ENCODE measurements at regions not wholly inside any gene's neighbourhood (a gene's known extent, or its start where the extent isn't known, plus 50 kb on each side); places are given as distances from the start of the nearest gene placed in this dataset.

DNA sequence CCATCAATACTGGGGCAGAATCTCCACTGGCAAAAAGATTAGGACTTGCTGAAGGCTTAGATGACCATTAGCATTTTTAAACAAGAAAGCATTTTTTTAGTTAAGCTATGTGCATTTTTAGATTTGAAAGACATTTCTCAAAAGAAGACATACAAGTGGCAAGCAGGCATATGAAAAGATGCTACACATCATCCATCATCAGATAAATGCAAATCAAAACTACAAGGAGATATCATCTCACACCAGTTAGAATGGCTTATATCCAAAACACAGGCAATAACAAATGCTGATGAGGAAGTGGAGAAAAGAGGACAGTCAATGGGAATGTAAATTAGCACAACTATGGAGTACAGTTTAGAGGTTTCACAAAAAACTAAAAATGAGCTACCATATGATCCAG, 195.6 kb upstream of the TNC start:
- ChIA-PET POLR2A (no interaction called here), CTCF (no interaction called here)
- intact Hi-C loops (cut with micrococcal nuclease; ENCODE audit: unreplicated experiment), result no loop called here
- Histone ChIP-seq H3K4me1 (ENCODE audit: control insufficient read depth, insufficient read depth, low read length) (no peaks in the 10 kb centered on the region), H3K4me3 (ENCODE audit: low read depth in 2 of 2, low read length in 2 of 2) (no peak overlapping the region), H3K27me3 (ENCODE audit: control insufficient read depth, insufficient read depth, low read length) (no peaks in the 10 kb centered on the region), H3K36me3 (ENCODE audit: control insufficient read depth, insufficient read depth, low read length) (no peaks in the 10 kb centered on the region), H3K27ac (ENCODE audit: low read length) (no peak overlapping the region), H3K9me3 (ENCODE audit: control insufficient read depth, insufficient read depth, low read depth, low read length) (no peaks in the 10 kb centered on the region)
- TF ChIP-seq, protein P1, sequence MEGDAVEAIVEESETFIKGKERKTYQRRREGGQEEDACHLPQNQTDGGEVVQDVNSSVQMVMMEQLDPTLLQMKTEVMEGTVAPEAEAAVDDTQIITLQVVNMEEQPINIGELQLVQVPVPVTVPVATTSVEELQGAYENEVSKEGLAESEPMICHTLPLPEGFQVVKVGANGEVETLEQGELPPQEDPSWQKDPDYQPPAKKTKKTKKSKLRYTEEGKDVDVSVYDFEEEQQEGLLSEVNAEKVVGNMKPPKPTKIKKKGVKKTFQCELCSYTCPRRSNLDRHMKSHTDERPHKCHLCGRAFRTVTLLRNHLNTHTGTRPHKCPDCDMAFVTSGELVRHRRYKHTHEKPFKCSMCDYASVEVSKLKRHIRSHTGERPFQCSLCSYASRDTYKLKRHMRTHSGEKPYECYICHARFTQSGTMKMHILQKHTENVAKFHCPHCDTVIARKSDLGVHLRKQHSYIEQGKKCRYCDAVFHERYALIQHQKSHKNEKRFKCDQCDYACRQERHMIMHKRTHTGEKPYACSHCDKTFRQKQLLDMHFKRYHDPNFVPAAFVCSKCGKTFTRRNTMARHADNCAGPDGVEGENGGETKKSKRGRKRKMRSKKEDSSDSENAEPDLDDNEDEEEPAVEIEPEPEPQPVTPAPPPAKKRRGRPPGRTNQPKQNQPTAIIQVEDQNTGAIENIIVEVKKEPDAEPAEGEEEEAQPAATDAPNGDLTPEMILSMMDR (IDR thresholded peaks at IDR 0.05), result no peak
- TF ChIP-seq, protein P2, sequence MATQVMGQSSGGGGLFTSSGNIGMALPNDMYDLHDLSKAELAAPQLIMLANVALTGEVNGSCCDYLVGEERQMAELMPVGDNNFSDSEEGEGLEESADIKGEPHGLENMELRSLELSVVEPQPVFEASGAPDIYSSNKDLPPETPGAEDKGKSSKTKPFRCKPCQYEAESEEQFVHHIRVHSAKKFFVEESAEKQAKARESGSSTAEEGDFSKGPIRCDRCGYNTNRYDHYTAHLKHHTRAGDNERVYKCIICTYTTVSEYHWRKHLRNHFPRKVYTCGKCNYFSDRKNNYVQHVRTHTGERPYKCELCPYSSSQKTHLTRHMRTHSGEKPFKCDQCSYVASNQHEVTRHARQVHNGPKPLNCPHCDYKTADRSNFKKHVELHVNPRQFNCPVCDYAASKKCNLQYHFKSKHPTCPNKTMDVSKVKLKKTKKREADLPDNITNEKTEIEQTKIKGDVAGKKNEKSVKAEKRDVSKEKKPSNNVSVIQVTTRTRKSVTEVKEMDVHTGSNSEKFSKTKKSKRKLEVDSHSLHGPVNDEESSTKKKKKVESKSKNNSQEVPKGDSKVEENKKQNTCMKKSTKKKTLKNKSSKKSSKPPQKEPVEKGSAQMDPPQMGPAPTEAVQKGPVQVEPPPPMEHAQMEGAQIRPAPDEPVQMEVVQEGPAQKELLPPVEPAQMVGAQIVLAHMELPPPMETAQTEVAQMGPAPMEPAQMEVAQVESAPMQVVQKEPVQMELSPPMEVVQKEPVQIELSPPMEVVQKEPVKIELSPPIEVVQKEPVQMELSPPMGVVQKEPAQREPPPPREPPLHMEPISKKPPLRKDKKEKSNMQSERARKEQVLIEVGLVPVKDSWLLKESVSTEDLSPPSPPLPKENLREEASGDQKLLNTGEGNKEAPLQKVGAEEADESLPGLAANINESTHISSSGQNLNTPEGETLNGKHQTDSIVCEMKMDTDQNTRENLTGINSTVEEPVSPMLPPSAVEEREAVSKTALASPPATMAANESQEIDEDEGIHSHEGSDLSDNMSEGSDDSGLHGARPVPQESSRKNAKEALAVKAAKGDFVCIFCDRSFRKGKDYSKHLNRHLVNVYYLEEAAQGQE (IDR thresholded peaks at IDR 0.05; ENCODE audit: insufficient read depth in 1 of 2, low read depth in 2 of 2, low read length in 1 of 2), result no peak
- TF ChIP-seq TCF7L2 (IDR thresholded peaks at IDR 0.05; ENCODE audit: low read depth, low read length) (no peak), POLR2AphosphoS5 (IDR thresholded peaks at IDR 0.05; ENCODE audit: low read depth, low read length) (no peak), SIN3A (IDR thresholded peaks at IDR 0.05; ENCODE audit: borderline replicate concordance, insufficient read depth, low read depth, low read length) (no peak)
- in situ Hi-C loops (cut with HindIII; ENCODE audit: low pct_unique_long_range_greater_than_20kb, low sequenced_read_pairs), result no loop called here
- DNase-seq (ENCODE audit: low read depth, low spot score) (no peak), ATAC-seq (no peak)
- BruUV-seq (replicated peaks), result no TSS peak

DNA sequence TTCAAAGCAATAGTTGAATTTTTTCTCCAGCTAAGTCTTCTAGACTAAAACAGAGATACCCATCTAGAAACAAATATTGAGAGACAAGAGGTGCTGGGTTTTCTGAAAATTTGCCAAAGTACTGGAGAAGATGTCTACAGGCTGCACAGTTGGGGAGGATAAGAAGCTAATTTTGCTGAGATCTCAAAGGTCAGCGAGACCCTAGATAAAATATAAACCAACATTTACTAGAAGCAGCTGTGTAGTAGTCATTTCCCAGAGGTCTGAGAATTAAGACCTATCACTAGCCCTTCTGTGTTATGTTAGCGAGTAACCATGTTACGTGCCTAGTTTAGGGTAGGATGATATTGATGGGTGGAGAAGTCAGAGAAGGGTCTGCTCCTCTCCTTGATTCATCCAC, 208.5 kb upstream of the TNC start:
- Histone ChIP-seq H3K36me3 (ENCODE audit: control insufficient read depth, insufficient read depth, low read length) (no peaks in the 10 kb centered on the region), H3K27me3 (ENCODE audit: control insufficient read depth, insufficient read depth, low read length) (no peaks in the 10 kb centered on the region), H3K9me3 (ENCODE audit: control insufficient read depth, insufficient read depth, low read depth, low read length) (no peaks in the 10 kb centered on the region), H3K27ac (ENCODE audit: low read length) (no peak overlapping the region), H3K4me3 (ENCODE audit: low read depth in 2 of 2, low read length in 2 of 2) (no peak overlapping the region), H3K4me1 (ENCODE audit: control insufficient read depth, insufficient read depth, low read length) (no peaks in the 10 kb centered on the region)
- intact Hi-C loops (cut with micrococcal nuclease; ENCODE audit: unreplicated experiment), result no loop called here
- no peak for DNase-seq (ENCODE audit: low read depth, low spot score)
- BruUV-seq (replicated peaks), result no TSS peak
- in situ Hi-C loops (cut with HindIII; ENCODE audit: low pct_unique_long_range_greater_than_20kb, low sequenced_read_pairs), result no loop called here
- no peak for ATAC-seq
- TF ChIP-seq POLR2AphosphoS5 (IDR thresholded peaks at IDR 0.05; ENCODE audit: low read depth, low read length) (no peak), SIN3A (IDR thresholded peaks at IDR 0.05; ENCODE audit: borderline replicate concordance, insufficient read depth, low read depth, low read length) (no peak), TCF7L2 (IDR thresholded peaks at IDR 0.05; ENCODE audit: low read depth, low read length) (no peak)
- TF ChIP-seq, protein P1 (IDR thresholded peaks at IDR 0.05), result no peak
- TF ChIP-seq, protein P2 (IDR thresholded peaks at IDR 0.05; ENCODE audit: insufficient read depth in 1 of 2, low read depth in 2 of 2, low read length in 1 of 2), result no peak
- CTCF ChIA-PET, result no interaction called here
- POLR2A ChIA-PET, result no interaction called here
